ENCODE measurements at regions not wholly inside any gene's neighbourhood (a gene's known extent, or its start where the extent isn't known, plus 50 kb on each side); places are given as distances from the start of the nearest gene placed in this dataset.

GRCh38 chr5:173835131-173835530, 53.0 kb upstream of the CPEB4 start:
- no peak for DNase-seq

- DNase-seq: no peak
These were observed 52.5 kb upstream of the CPEB4 start for GRCh38 chr5:173835661-173836060.

- no peak for DNase-seq
These were observed 50.5 kb upstream of the CPEB4 start for GRCh38 chr5:173837654-173838053.
